Rectal smooth muscle tissue (tissue), 1 donor: ENCODE measurements at regions not wholly inside any gene's neighbourhood (a gene's known extent, or its start where the extent isn't known, plus 50 kb on each side); places are given as distances from the start of the nearest gene placed in this dataset.

Source experiments
- H3K27ac ChIP-seq: one replicate; pipeline ENCODE4 v1.7.0; 2013; ENCODE audit warnings: low read depth, low read length, inconsistent platforms
- H3K27me3 ChIP-seq: one replicate; pipeline ENCODE4 v1.7.0; 2013; ENCODE audit warnings: low read length; ENCODE audit not compliant: control insufficient read depth, insufficient read depth
- H3K36me3 ChIP-seq: one replicate; pipeline ENCODE4 v1.7.0; 2013; ENCODE audit warnings: low read length; ENCODE audit not compliant: control insufficient read depth, insufficient read depth
- H3K4me1 ChIP-seq: one replicate; pipeline ENCODE4 v1.7.0; 2013; ENCODE audit warnings: low read length; ENCODE audit not compliant: control insufficient read depth, insufficient read depth
- H3K4me3 ChIP-seq: one replicate; pipeline ENCODE4 v1.7.0; 2013; ENCODE audit warnings: low read length
- H3K9ac ChIP-seq: one replicate; pipeline ENCODE4 v1.7.0; 2013; ENCODE audit warnings: low read length

DNA sequence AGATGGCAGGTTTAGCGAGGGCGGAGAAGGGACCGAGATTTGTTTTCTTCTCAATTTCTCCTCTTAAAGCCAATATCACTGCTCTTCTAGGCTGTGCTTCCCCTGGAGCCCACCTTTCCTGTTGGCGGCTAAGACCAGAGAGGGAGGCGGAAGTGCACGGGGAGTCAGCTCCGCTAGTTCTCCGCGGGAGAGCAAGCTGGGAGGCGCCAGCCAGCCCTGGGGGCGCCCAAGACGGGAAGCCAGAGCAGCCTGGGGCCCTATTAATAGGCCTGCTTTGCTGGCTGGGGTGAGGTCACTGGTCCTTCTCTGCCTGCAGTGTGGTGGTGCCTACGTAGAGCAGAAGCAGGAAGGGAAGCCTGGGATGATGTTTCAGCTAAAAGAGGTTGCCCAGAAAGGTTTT is 61.6 kb downstream of the LSM5 start:
- Histone ChIP-seq H3K27me3 (peaks cover 12% of the 10 kb centered on the region), H3K4me3 (no peak overlapping the region), H3K4me1 (no peaks in the 10 kb centered on the region), H3K27ac (no peak overlapping the region), H3K36me3 (no peaks in the 10 kb centered on the region), H3K9ac (no peak overlapping the region)

- Histone ChIP-seq H3K9ac (no peak overlapping the region), H3K4me3 (no peak overlapping the region), H3K27me3 (peaks cover 12% of the 10 kb centered on the region), H3K27ac (no peak overlapping the region), H3K4me1 (no peaks in the 10 kb centered on the region), H3K36me3 (no peaks in the 10 kb centered on the region)
These were observed 62.4 kb downstream of the LSM5 start for GRCh38 chr7:32427769-32428291.

DNA sequence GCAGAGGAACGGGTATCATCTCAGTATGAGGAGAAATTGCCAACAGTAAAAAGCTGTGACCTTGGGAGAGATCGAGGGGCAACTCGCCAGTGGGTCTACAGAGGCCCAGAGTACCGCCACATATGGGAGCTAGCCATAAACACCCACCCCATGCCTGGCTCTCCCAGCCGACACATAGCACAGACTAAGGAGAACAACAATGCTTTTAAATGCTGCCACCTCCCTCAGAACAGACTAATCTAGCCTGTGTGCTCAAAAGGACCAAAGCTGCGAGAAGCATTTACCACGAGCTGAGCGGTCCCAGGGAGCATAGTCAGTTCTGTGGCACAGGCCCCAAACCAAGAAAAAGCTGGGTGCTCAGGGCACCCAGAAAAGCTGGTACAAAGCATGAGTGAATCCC is 73.3 kb downstream of the LSM5 start:
- H3K27ac ChIP-seq, result no peak overlapping the region
- H3K9ac ChIP-seq, result no peak overlapping the region
- no peaks in the 10 kb centered on the region for H3K36me3 ChIP-seq
- no peak overlapping the region for H3K4me3 ChIP-seq
- no peaks in the 10 kb centered on the region for H3K4me1 ChIP-seq
- no peaks in the 10 kb centered on the region for H3K27me3 ChIP-seq

- Histone ChIP-seq H3K4me1 (no peaks in the 10 kb centered on the region), H3K27ac (no peak overlapping the region), H3K4me3 (no peak overlapping the region), H3K9ac (no peak overlapping the region), H3K36me3 (no peaks in the 10 kb centered on the region), H3K27me3 (no peaks in the 10 kb centered on the region)
These were observed 74.2 kb downstream of the LSM5 start for GRCh38 chr7:32415936-32416335.

- H3K9ac ChIP-seq, result no peak overlapping the region
- no peaks in the 10 kb centered on the region for H3K27me3 ChIP-seq
- no peaks in the 10 kb centered on the region for H3K4me1 ChIP-seq
- no peak overlapping the region for H3K27ac ChIP-seq
- no peak overlapping the region for H3K4me3 ChIP-seq
- H3K36me3 ChIP-seq, result no peaks in the 10 kb centered on the region
These were observed 74.7 kb downstream of the LSM5 start for GRCh38 chr7:32415519-32415918.

DNA sequence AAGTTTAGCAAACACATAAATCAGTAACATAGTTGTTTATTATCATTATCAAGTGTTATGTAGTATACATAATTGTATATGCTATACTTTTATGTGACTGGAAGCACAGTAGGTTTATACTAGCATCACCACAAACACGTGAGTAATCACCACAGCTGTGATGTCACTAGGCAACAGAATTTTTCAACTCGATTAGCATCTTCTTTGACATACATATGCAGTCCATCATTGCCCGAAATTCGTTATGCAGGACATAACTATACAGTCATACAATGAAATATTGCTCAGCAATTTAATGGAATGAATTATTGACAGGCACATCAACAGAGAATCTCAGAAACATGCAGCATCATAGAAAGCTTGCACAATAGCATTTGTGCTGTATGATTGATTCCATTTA is 77.7 kb downstream of the LSM5 start:
- Histone ChIP-seq H3K4me3 (no peak overlapping the region), H3K9ac (no peak overlapping the region), H3K36me3 (no peaks in the 10 kb centered on the region), H3K27ac (no peak overlapping the region), H3K4me1 (no peaks in the 10 kb centered on the region), H3K27me3 (no peaks in the 10 kb centered on the region)

DNA sequence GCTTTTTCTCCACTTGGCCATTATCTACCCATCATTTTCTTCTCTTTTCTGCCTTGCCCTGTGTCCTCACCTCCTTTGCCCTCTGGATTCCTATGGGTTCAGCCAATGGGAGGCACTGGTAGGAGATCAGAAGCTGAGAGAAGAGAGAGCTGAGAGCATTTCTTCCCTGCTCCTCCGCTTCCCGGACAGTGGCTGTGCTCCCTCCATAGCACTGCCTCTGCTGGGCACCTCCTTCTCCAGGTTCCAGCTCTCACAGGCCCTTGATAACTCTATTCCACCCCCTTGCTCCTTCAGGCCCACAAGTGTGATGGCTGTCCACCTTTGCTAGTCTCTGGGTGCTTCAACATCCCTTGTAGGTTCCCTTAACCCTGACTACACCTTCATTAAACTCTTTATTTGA is 79.6 kb downstream of the LSM5 start:
- H3K9ac ChIP-seq, result no peak overlapping the region
- H3K4me1 ChIP-seq, result no peaks in the 10 kb centered on the region
- no peak overlapping the region for H3K4me3 ChIP-seq
- no peaks in the 10 kb centered on the region for H3K27me3 ChIP-seq
- H3K27ac ChIP-seq, result no peak overlapping the region
- no peaks in the 10 kb centered on the region for H3K36me3 ChIP-seq

- Histone ChIP-seq H3K27me3 (no peaks in the 10 kb centered on the region), H3K27ac (no peak overlapping the region), H3K4me1 (no peaks in the 10 kb centered on the region), H3K9ac (no peak overlapping the region), H3K4me3 (no peak overlapping the region), H3K36me3 (no peaks in the 10 kb centered on the region)
These were observed 83.8 kb downstream of the LSM5 start for GRCh38 chr7:32406386-32406785.

- no peak overlapping the region for H3K4me3 ChIP-seq
- H3K9ac ChIP-seq, result no peak overlapping the region
- no peaks in the 10 kb centered on the region for H3K36me3 ChIP-seq
- H3K27me3 ChIP-seq, result no peaks in the 10 kb centered on the region
- H3K27ac ChIP-seq, result no peak overlapping the region
- H3K4me1 ChIP-seq, result no peaks in the 10 kb centered on the region
These were observed 86.5 kb downstream of the LSM5 start for GRCh38 chr7:32403463-32404229.

GRCh38 chr7:32400676-32401075 is 89.5 kb downstream of the LSM5 start:
- Histone ChIP-seq H3K27me3 (no peaks in the 10 kb centered on the region), H3K9ac (no peak overlapping the region), H3K27ac (no peak overlapping the region), H3K4me3 (no peak overlapping the region), H3K36me3 (no peaks in the 10 kb centered on the region), H3K4me1 (no peaks in the 10 kb centered on the region)

GRCh38 chr7:32399311-32399710 is 90.9 kb downstream of the LSM5 start:
- no peak overlapping the region for H3K27ac ChIP-seq
- H3K27me3 ChIP-seq, result no peaks in the 10 kb centered on the region
- H3K9ac ChIP-seq, result no peak overlapping the region
- no peaks in the 10 kb centered on the region for H3K4me1 ChIP-seq
- H3K4me3 ChIP-seq, result no peak overlapping the region
- H3K36me3 ChIP-seq, result no peaks in the 10 kb centered on the region

GRCh38 chr7:32395168-32395567 is 95.0 kb downstream of the LSM5 start:
- H3K9ac ChIP-seq, result no peak overlapping the region
- no peak overlapping the region for H3K27ac ChIP-seq
- H3K27me3 ChIP-seq, result no peaks in the 10 kb centered on the region
- no peaks in the 10 kb centered on the region for H3K36me3 ChIP-seq
- H3K4me1 ChIP-seq, result no peaks in the 10 kb centered on the region
- no peak overlapping the region for H3K4me3 ChIP-seq

DNA sequence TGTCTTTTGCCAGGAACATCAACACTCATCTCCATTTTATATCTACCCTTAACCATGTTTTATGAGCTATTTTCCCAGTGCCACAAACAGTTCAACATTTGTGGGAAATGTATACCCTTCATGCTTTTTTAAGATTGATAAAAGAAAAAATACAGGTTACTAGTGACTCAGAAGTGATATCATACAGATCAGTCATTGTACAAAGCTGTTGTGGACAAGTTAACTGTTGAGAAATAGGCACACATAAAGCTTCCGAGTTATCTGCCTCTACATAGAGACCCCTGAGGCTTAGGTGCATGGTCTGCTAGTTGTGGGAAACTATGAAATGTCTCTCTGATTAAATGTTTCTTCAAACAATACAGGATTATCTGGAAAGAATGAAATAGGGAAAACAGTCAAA is 96.3 kb downstream of the LSM5 start:
- no peaks in the 10 kb centered on the region for H3K36me3 ChIP-seq

More for the DNA sequence above, 96.3 kb downstream of the LSM5 start:
- Histone ChIP-seq H3K27ac (no peak overlapping the region), H3K9ac (no peak overlapping the region), H3K27me3 (no peaks in the 10 kb centered on the region), H3K4me1 (no peaks in the 10 kb centered on the region), H3K4me3 (no peak overlapping the region)
